Suprapubic skin (tissue), 4 donors: ENCODE measurements at regions not wholly inside any gene's neighbourhood (a gene's known extent, or its start where the extent isn't known, plus 50 kb on each side); places are given as distances from the start of the nearest gene placed in this dataset.

Experiments
- DNase-seq, 2 donors: peaks; one replicate each; pipeline ENCODE4 v3.0.0-alpha.2; 2019; ENCODE audit warnings: low spot score in 2 of 2
- H3K27ac ChIP-seq: fragments of 200-600 bp; sonication (generic); one replicate; pipeline ENCODE4 v1.5.1; 2019
- H3K27me3 ChIP-seq: fragments of 200-600 bp; sonication (generic); one replicate; pipeline ENCODE4 v1.5.1; 2019
- H3K36me3 ChIP-seq: fragments of 200-600 bp; sonication (generic); one replicate; pipeline ENCODE4 v1.5.1; 2019
- H3K4me1 ChIP-seq: fragments of 200-600 bp; sonication (generic); one replicate; pipeline ENCODE4 v1.5.1; 2019
- H3K4me3 ChIP-seq: fragments of 200-600 bp; sonication (generic); one replicate; pipeline ENCODE4 v1.5.1; 2019; ENCODE audit warnings: mild to moderate bottlenecking
- H3K9me3 ChIP-seq: fragments of 200-600 bp; sonication (generic); one replicate; pipeline ENCODE4 v1.5.1; 2019
- CTCF ChIP-seq, 2 donors: fragments of 200-600 bp in 1 of 2; fragments of 450-650 bp in 1 of 2; sonication (generic) in 1 of 2; IDR thresholded peaks; one replicate each; pipeline ENCODE4 v1.5.1; 2016 to 2019; ENCODE audit warnings: antibody characterized with exemption in 2 of 2, mild to moderate bottlenecking in 1 of 2, moderate library complexity in 1 of 2
- EP300 ChIP-seq: sonication (generic); formaldehyde crosslinking; IDR thresholded peaks from one replicate; pipeline ENCODE4 v1.6.1; 2017; ENCODE audit warnings: antibody characterized with exemption
- POLR2A ChIP-seq, 2 donors: fragments of 450-650 bp; IDR thresholded peaks; one replicate each; pipeline ENCODE4 v1.6.1; 2017; ENCODE audit warnings: antibody characterized with exemption in 2 of 2, mild to moderate bottlenecking in 2 of 2, moderate library complexity in 2 of 2
- POLR2AphosphoS5 ChIP-seq, 3 donors: sonication (generic); formaldehyde crosslinking; IDR thresholded peaks; one replicate each; pipeline ENCODE4 v1.6.1; 2017; ENCODE audit warnings: antibody characterized with exemption in 3 of 3
- WGBS: methylation state at CpG from one replicate; pipeline ENCODE4 v1.1.5; 2018; 5-methylcytosine and 5-hydroxymethylcytosine counted together

- no peaks in the 10 kb centered on the region for H3K4me1 ChIP-seq
- H3K27me3 ChIP-seq: no peaks in the 10 kb centered on the region
- 66% methylated on average over 2 of the region's 2 CpGs for WGBS
- no peaks in the 10 kb centered on the region for H3K9me3 ChIP-seq
- TF ChIP-seq CTCF (IDR thresholded peaks at IDR 0.05): no peak
- no peak for TF ChIP-seq POLR2AphosphoS5 (IDR thresholded peaks at IDR 0.05)
- DNase-seq: no peak
- no peaks in the 10 kb centered on the region for H3K36me3 ChIP-seq
- H3K4me3 ChIP-seq: no peak overlapping the region
- no peak overlapping the region for H3K27ac ChIP-seq
Measured at GRCh38 chr1:87252406-87252805, 76.3 kb upstream of the LMO4 start.

GRCh38 chr1:87262688-87263087 is 66.0 kb upstream of the LMO4 start:
- 82% methylated on average over 3 of the region's 3 CpGs for WGBS
- H3K36me3 ChIP-seq: no peaks in the 10 kb centered on the region

GRCh38 chr1:87263281-87263680 is 65.4 kb upstream of the LMO4 start:
- H3K27ac ChIP-seq: no peak overlapping the region
- H3K27me3 ChIP-seq: no peaks in the 10 kb centered on the region
- H3K36me3 ChIP-seq: no peaks in the 10 kb centered on the region
- no peak overlapping the region for H3K4me3 ChIP-seq
- 80% methylated on average over 2 of the region's 2 CpGs for WGBS
- TF ChIP-seq POLR2AphosphoS5 (IDR thresholded peaks at IDR 0.05) (no peak), CTCF (IDR thresholded peaks at IDR 0.05) (no peak), EP300 (no peak), POLR2A (IDR thresholded peaks at IDR 0.05) (no peak)
- H3K4me1 ChIP-seq: no peaks in the 10 kb centered on the region
- DNase-seq: no peak
- H3K9me3 ChIP-seq: no peaks in the 10 kb centered on the region

More at GRCh38 chr1:87262688-87263087, 66.0 kb upstream of the LMO4 start:
- no peaks in the 10 kb centered on the region for H3K4me1 ChIP-seq
- TF ChIP-seq CTCF (IDR thresholded peaks at IDR 0.05) (no peak), POLR2A (IDR thresholded peaks at IDR 0.05) (no peak), EP300 (no peak)
- H3K9me3 ChIP-seq: no peaks in the 10 kb centered on the region
- H3K27ac ChIP-seq: no peak overlapping the region
- H3K27me3 ChIP-seq: no peaks in the 10 kb centered on the region
- no peak for DNase-seq
- no peak overlapping the region for H3K4me3 ChIP-seq

- Histone ChIP-seq H3K9me3 (no peaks in the 10 kb centered on the region), H3K4me1 (no peaks in the 10 kb centered on the region), H3K4me3 (no peak overlapping the region), H3K27ac (no peak overlapping the region), H3K27me3 (no peaks in the 10 kb centered on the region), H3K36me3 (no peaks in the 10 kb centered on the region)
- no peak for DNase-seq
- no peak for TF ChIP-seq CTCF (IDR thresholded peaks at IDR 0.05)
- no peak for TF ChIP-seq POLR2A (IDR thresholded peaks at IDR 0.05)
- no peak for TF ChIP-seq EP300
- no peak for TF ChIP-seq POLR2AphosphoS5 (IDR thresholded peaks at IDR 0.05)
Measured at GRCh38 chr1:87263785-87264184, 64.9 kb upstream of the LMO4 start.

- H3K9me3 ChIP-seq: no peaks in the 10 kb centered on the region
- H3K27ac ChIP-seq: no peak overlapping the region
- TF ChIP-seq CTCF (IDR thresholded peaks at IDR 0.05) (no peak), POLR2AphosphoS5 (IDR thresholded peaks at IDR 0.05) (no peak), POLR2A (IDR thresholded peaks at IDR 0.05) (no peak), EP300 (no peak)
- 95% methylated on average over 3 of the region's 3 CpGs for WGBS
- H3K4me1 ChIP-seq: no peaks in the 10 kb centered on the region
- no peaks in the 10 kb centered on the region for H3K27me3 ChIP-seq
- H3K4me3 ChIP-seq: no peak overlapping the region
- no peaks in the 10 kb centered on the region for H3K36me3 ChIP-seq
- no peak for DNase-seq
Measured at GRCh38 chr1:87264976-87265375, 63.7 kb upstream of the LMO4 start.
